PC-9 (cell line): ENCODE measurements at regions not wholly inside any gene's neighbourhood (a gene's known extent, or its start where the extent isn't known, plus 50 kb on each side); places are given as distances from the start of the nearest gene placed in this dataset.

Experiments
- BruUV-seq: library from RNA; stranded (reverse); fragments of 400-500 nt; replicated peaks from 2 replicates; lab custom pipeline; 2021; lab: Mats Ljungman, UMichigan
- CTCF ChIA-PET: fragments of 300-600 bp; sonication (Branson Sonifier 250); formaldehyde crosslinking; loops from one replicate; lab custom pipeline; 2022; ENCODE audit warnings: antibody characterized with exemption; lab: Charles Lee
- POLR2A ChIA-PET: fragments of 300-600 bp; sonication (Branson Sonifier 250); formaldehyde crosslinking; loops from one replicate; lab custom pipeline; 2022; ENCODE audit warnings: antibody characterized with exemption; ENCODE audit not compliant: unreplicated experiment; lab: Charles Lee
- DNase-seq, 2 experiments: peaks; one replicate each; pipeline versions ENCODE4 v3.0.0 to v3.0.0-alpha.2; 2015 to 2022; ENCODE audit warnings: mixed read lengths in 1 of 2
- H2AFZ ChIP-seq: fragments of 200-600 bp; sonication (generic); 2 replicates; pipeline ENCODE4 v1.8.1; 2017; ENCODE audit warnings: antibody characterized with exemption
- H3F3A ChIP-seq: fragments of 200-600 bp; sonication (generic); 2 replicates; pipeline ENCODE4 v1.8.1; 2017; ENCODE audit warnings: antibody characterized with exemption, mild to moderate bottlenecking, low read depth; ENCODE audit not compliant: insufficient read depth
- H3K27ac ChIP-seq: fragments of 200-600 bp; sonication (generic); 2 replicates; pipeline ENCODE4 v1.6.1; 2016; ENCODE audit warnings: mixed run types
- H3K27me3 ChIP-seq: fragments of 200-600 bp; sonication (generic); 2 replicates; pipeline ENCODE4 v1.6.1; 2016; ENCODE audit warnings: low read depth, mixed run types; ENCODE audit not compliant: insufficient read depth
- H3K36me3 ChIP-seq: fragments of 200-600 bp; sonication (generic); 2 replicates; pipeline ENCODE4 v1.6.1; 2016; ENCODE audit warnings: low read depth, mixed run types
- H3K4me1 ChIP-seq: fragments of 200-600 bp; sonication (generic); replicated peaks from 2 replicates; pipeline ENCODE4 v1.6.1; 2016; ENCODE audit warnings: mixed run types; ENCODE audit not compliant: insufficient read depth
- H3K4me2 ChIP-seq: fragments of 200-600 bp; sonication (generic); 2 replicates; pipeline ENCODE4 v1.6.1; 2017; ENCODE audit warnings: mixed run types
- H3K4me3 ChIP-seq: fragments of 200-600 bp; sonication (generic); 2 replicates; pipeline ENCODE4 v1.6.1; 2016; ENCODE audit warnings: mixed run types
- H3K79me2 ChIP-seq: fragments of 200-600 bp; sonication (generic); 2 replicates; pipeline ENCODE4 v1.6.1; 2017; ENCODE audit warnings: low read depth, mixed run types
- H3K9me2 ChIP-seq: fragments of 200-600 bp; sonication (generic); 2 replicates; pipeline ENCODE4 v1.8.1; 2017; ENCODE audit warnings: mild to moderate bottlenecking; ENCODE audit not compliant: insufficient read depth
- H3K9me3 ChIP-seq: fragments of 200-600 bp; sonication (generic); 2 replicates; pipeline ENCODE4 v1.8.1; 2016; ENCODE audit warnings: low read depth; ENCODE audit not compliant: insufficient read depth
- H4K20me1 ChIP-seq: fragments of 200-600 bp; sonication (generic); 2 replicates; pipeline ENCODE4 v1.8.1; 2017; ENCODE audit not compliant: insufficient read depth
- CTCF ChIP-seq: fragments of 200-600 bp; sonication (generic); conservative IDR thresholded peaks from 2 replicates; pipeline ENCODE4 v1.6.1; 2017; ENCODE audit warnings: mixed run types, antibody characterized with exemption, mild to moderate bottlenecking, moderate library complexity
- EZH2 ChIP-seq: fragments of 200-600 bp; sonication (generic); IDR thresholded peaks from 2 replicates; pipeline ENCODE4 v1.8.0; 2017; ENCODE audit warnings: antibody characterized with exemption, low read depth
- intact Hi-C: fragments of 100-400 bp; cut with micrococcal nuclease; formaldehyde crosslinking; loops from one replicate; pipeline ENCODE4 v1.10.0; 2022; ENCODE audit not compliant: unreplicated experiment

- ChIA-PET POLR2A (no interaction called here), CTCF (no interaction called here)
- BruUV-seq, result no TSS peak
- Histone ChIP-seq H3K4me3 (no peak overlapping the region), H3K27me3 (no peaks in the 10 kb centered on the region), H3K27ac (no peak overlapping the region), H3K79me2 (no peaks in the 10 kb centered on the region), H4K20me1 (no peaks in the 10 kb centered on the region), H3F3A (no peaks in the 10 kb centered on the region), H3K9me2 (no peaks in the 10 kb centered on the region), H3K4me1 (no peaks in the 10 kb centered on the region), H3K4me2 (no peak overlapping the region), H2AFZ (no peak overlapping the region), H3K36me3 (no peaks in the 10 kb centered on the region), H3K9me3 (no peaks in the 10 kb centered on the region)
- intact Hi-C loops, result no loop called here
- no peak for DNase-seq
- no peak for TF ChIP-seq EZH2
- no peak for TF ChIP-seq CTCF
These were observed 76.0 kb upstream of the DHRSX start for GRCh38 chrX:2576793-2577192.

GRCh38 chrX:2574271-2574670 lies 73.5 kb upstream of the DHRSX start:
- Histone ChIP-seq H2AFZ (no peak overlapping the region), H3K4me2 (no peak overlapping the region), H3K36me3 (no peaks in the 10 kb centered on the region), H3K27ac (no peak overlapping the region), H3K9me3 (no peaks in the 10 kb centered on the region), H3F3A (no peaks in the 10 kb centered on the region), H3K4me3 (no peak overlapping the region), H3K4me1 (no peaks in the 10 kb centered on the region), H4K20me1 (no peaks in the 10 kb centered on the region), H3K9me2 (no peaks in the 10 kb centered on the region), H3K27me3 (no peaks in the 10 kb centered on the region), H3K79me2 (no peaks in the 10 kb centered on the region)
- no peak for DNase-seq
- POLR2A ChIA-PET, result no interaction called here
- TF ChIP-seq CTCF, result no peak
- no peak for TF ChIP-seq EZH2
- CTCF ChIA-PET, result no interaction called here
- intact Hi-C loops, result loop anchor here (5.0 kb wide), 1 partner anchor 222 kb away; no protein-coding TSS in a partner anchor
- BruUV-seq, result no TSS peak

- no peaks in the 10 kb centered on the region for H3K9me2 ChIP-seq
- no peaks in the 10 kb centered on the region for H4K20me1 ChIP-seq
- DNase-seq, result peak; percentile 41 to 66
- intact Hi-C loops, result loop anchor here (5.0 kb wide), 1 partner anchor 220 kb away; no protein-coding TSS in a partner anchor
- H3K79me2 ChIP-seq, result no peaks in the 10 kb centered on the region
- H3K9me3 ChIP-seq, result no peaks in the 10 kb centered on the region
- no peak overlapping the region for H3K4me3 ChIP-seq
- no TSS peak for BruUV-seq
- POLR2A ChIA-PET, result no interaction called here
- no peak overlapping the region for H2AFZ ChIP-seq
- H3F3A ChIP-seq, result no peaks in the 10 kb centered on the region
- H3K4me2 ChIP-seq, result peak overlapping the region; percentile 30; the same call in 1 of the 2 replicates
- no peaks in the 10 kb centered on the region for H3K4me1 ChIP-seq
- no peak for TF ChIP-seq EZH2
- TF ChIP-seq CTCF, result no peak
- H3K36me3 ChIP-seq, result no peaks in the 10 kb centered on the region
- H3K27ac ChIP-seq, result no peak overlapping the region
- CTCF ChIA-PET, result no interaction called here
- H3K27me3 ChIP-seq, result no peaks in the 10 kb centered on the region
These were observed 72.0 kb upstream of the DHRSX start for GRCh38 chrX:2572740-2573139.
